Thyroid gland (tissue), 4 donors: ENCODE measurements at regions not wholly inside any gene's neighbourhood (a gene's known extent, or its start where the extent isn't known, plus 50 kb on each side); places are given as distances from the start of the nearest gene placed in this dataset.

Source experiments
- POLR2A ChIP-seq, 2 donors: fragments of 450-650 bp; IDR thresholded peaks; one replicate each; pipeline ENCODE4 v1.6.1; 2017; ENCODE audit warnings: antibody characterized with exemption in 2 of 2, mild to moderate bottlenecking in 2 of 2, moderate library complexity in 1 of 2
- TF ChIP-seq, protein P1 (sequence below), 6 experiments: fragments of 200-600 bp in 3 of 6; fragments of 450-650 bp in 3 of 6; sonication (generic) in 3 of 6; IDR thresholded peaks; one replicate each; pipeline ENCODE4 v1.5.1; 2016 to 2019; ENCODE audit warnings: antibody characterized with exemption in 6 of 6, mild to moderate bottlenecking in 2 of 6, inconsistent platforms in 1 of 6, moderate library complexity in 1 of 6

- TF ChIP-seq, protein P1, sequence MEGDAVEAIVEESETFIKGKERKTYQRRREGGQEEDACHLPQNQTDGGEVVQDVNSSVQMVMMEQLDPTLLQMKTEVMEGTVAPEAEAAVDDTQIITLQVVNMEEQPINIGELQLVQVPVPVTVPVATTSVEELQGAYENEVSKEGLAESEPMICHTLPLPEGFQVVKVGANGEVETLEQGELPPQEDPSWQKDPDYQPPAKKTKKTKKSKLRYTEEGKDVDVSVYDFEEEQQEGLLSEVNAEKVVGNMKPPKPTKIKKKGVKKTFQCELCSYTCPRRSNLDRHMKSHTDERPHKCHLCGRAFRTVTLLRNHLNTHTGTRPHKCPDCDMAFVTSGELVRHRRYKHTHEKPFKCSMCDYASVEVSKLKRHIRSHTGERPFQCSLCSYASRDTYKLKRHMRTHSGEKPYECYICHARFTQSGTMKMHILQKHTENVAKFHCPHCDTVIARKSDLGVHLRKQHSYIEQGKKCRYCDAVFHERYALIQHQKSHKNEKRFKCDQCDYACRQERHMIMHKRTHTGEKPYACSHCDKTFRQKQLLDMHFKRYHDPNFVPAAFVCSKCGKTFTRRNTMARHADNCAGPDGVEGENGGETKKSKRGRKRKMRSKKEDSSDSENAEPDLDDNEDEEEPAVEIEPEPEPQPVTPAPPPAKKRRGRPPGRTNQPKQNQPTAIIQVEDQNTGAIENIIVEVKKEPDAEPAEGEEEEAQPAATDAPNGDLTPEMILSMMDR (IDR thresholded peaks at IDR 0.05), result no peak
- no peak for TF ChIP-seq POLR2A (IDR thresholded peaks at IDR 0.05)
Observed at GRCh38 chr3:75224412-75224811, 439.7 kb upstream of the FRG2C start.
